ENCODE measurements at regions not wholly inside any gene's neighbourhood (a gene's known extent, or its start where the extent isn't known, plus 50 kb on each side); places are given as distances from the start of the nearest gene placed in this dataset.

DNA sequence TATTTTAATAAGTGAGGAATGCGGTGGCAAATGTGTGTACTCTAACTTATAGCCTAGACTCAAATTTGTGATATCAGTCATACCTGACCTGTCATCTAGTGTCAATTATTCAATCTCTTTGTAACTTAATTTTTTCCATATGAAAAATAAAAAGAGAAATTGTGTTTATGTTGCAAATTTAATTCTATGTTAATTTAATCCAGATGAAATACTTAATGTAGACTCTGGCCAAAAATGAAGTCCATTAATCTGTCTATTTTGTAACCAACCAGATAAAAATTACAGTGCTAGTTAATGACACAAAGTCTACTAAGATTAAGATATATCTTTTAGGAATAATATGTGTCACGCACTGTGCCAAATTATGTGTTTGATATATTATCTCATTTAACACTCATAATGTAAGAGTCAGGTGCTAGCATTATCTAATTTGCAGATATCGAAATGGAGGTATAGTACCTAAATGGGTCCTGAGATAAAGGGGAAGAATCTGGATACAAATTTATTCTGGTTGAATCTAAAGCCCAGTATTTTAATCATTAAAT, 712.1 kb downstream of the KCTD16 start:
- Histone ChIP-seq H3K9ac (ENCODE audit: low read depth, low read length) (no peak overlapping the region), H3K79me2 (ENCODE audit: insufficient read depth, low read length) (no peaks in the 10 kb centered on the region), H3K27me3 (ENCODE audit: insufficient read depth, low read length, poor library complexity) (no peaks in the 10 kb centered on the region), H3K27ac (ENCODE audit: low read length) (no peak overlapping the region), H3K4me1 (ENCODE audit: insufficient read depth, low read length) (no peaks in the 10 kb centered on the region), H3K4me2 (ENCODE audit: insufficient read depth, low read length) (no peak overlapping the region), H4K20me1 (ENCODE audit: insufficient read depth, low read length) (no peaks in the 10 kb centered on the region), H2AFZ (ENCODE audit: low read depth, low read length) (no peak overlapping the region), H3K9me3 (ENCODE audit: insufficient read depth, low read length, severe bottlenecking) (no peaks in the 10 kb centered on the region), H3K36me3 (ENCODE audit: insufficient read depth, low read length) (no peaks in the 10 kb centered on the region), H3K4me3 (ENCODE audit: low read depth in 1 of 2, low read length in 2 of 2) (no peak overlapping the region)
- no peak for TF ChIP-seq EZH2 (IDR thresholded peaks at IDR 0.05; ENCODE audit: borderline replicate concordance, low read depth, low read length, severe bottlenecking)
- TF ChIP-seq, protein P1, sequence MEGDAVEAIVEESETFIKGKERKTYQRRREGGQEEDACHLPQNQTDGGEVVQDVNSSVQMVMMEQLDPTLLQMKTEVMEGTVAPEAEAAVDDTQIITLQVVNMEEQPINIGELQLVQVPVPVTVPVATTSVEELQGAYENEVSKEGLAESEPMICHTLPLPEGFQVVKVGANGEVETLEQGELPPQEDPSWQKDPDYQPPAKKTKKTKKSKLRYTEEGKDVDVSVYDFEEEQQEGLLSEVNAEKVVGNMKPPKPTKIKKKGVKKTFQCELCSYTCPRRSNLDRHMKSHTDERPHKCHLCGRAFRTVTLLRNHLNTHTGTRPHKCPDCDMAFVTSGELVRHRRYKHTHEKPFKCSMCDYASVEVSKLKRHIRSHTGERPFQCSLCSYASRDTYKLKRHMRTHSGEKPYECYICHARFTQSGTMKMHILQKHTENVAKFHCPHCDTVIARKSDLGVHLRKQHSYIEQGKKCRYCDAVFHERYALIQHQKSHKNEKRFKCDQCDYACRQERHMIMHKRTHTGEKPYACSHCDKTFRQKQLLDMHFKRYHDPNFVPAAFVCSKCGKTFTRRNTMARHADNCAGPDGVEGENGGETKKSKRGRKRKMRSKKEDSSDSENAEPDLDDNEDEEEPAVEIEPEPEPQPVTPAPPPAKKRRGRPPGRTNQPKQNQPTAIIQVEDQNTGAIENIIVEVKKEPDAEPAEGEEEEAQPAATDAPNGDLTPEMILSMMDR (IDR thresholded peaks at IDR 0.05; ENCODE audit: borderline replicate concordance, extremely low read depth, low read length, poor library complexity, severe bottlenecking): no peak
- DNase-seq: no peak
- ATAC-seq (ENCODE audit: insufficient read depth, low read depth): no peak

DNA sequence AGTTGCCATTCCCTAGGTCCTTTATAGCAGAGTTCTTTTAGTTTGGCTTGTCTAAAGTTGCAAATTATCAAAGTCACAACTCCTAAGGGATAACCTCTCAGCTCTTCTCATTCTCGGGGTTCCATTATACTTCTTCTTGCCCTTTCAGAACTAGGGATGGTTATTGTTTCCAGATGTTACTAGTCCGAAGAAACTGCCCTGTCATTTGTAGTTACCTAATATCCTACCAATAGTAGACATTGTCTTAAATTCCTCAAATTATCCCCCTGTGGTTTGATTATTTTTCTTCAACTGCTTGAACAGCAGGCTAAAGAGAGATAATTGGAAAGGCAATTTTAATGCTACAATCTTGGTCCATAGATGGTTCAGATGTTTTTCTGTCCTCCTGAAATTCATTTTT, 709.8 kb downstream of the KCTD16 start:
- no peaks in the 10 kb centered on the region for H3K27me3 ChIP-seq (ENCODE audit: insufficient read depth, low read length, poor library complexity)
- H3K4me1 ChIP-seq (ENCODE audit: insufficient read depth, low read length): no peaks in the 10 kb centered on the region
- no peaks in the 10 kb centered on the region for H3K79me2 ChIP-seq (ENCODE audit: insufficient read depth, low read length)
- H3K27ac ChIP-seq (ENCODE audit: low read length): no peak overlapping the region
- H3K9me3 ChIP-seq (ENCODE audit: insufficient read depth, low read length, severe bottlenecking): no peaks in the 10 kb centered on the region
- no peak overlapping the region for H3K4me2 ChIP-seq (ENCODE audit: insufficient read depth, low read length)
- no peaks in the 10 kb centered on the region for H3K36me3 ChIP-seq (ENCODE audit: insufficient read depth, low read length)
- TF ChIP-seq EZH2 (IDR thresholded peaks at IDR 0.05; ENCODE audit: borderline replicate concordance, low read depth, low read length, severe bottlenecking): no peak
- TF ChIP-seq, protein P1 (IDR thresholded peaks at IDR 0.05; ENCODE audit: borderline replicate concordance, extremely low read depth, low read length, poor library complexity, severe bottlenecking): no peak
- H3K9ac ChIP-seq (ENCODE audit: low read depth, low read length): no peak overlapping the region
- no peaks in the 10 kb centered on the region for H4K20me1 ChIP-seq (ENCODE audit: insufficient read depth, low read length)
- no peak for DNase-seq
- H3K4me3 ChIP-seq (ENCODE audit: low read depth in 1 of 2, low read length in 2 of 2): no peak overlapping the region
- H2AFZ ChIP-seq (ENCODE audit: low read depth, low read length): no peak overlapping the region
- no peak for ATAC-seq (ENCODE audit: insufficient read depth, low read depth)

DNA sequence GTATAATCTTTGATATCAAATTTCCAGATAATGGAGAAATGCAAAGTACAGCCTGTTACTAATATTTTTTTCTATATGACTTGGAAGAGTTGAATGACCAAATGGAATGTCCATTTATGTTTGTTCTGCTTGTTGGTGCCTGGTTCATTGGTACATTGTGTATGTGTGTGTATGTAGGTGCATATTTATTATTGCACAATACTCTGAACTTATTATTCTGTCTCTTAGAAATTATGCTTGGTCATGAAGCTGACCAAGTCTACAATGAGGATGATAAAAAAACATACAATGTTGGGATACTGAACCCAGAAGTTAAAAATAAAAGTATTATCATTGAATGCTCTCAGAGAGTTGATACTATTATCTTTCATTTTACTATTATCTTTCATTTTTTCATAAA, 706.3 kb downstream of the KCTD16 start:
- ATAC-seq (ENCODE audit: insufficient read depth, low read depth): no peak
- no peaks in the 10 kb centered on the region for H3K27me3 ChIP-seq (ENCODE audit: insufficient read depth, low read length, poor library complexity)
- H3K4me1 ChIP-seq (ENCODE audit: insufficient read depth, low read length): no peaks in the 10 kb centered on the region
- no peak overlapping the region for H3K27ac ChIP-seq (ENCODE audit: low read length)
- H3K4me3 ChIP-seq (ENCODE audit: low read depth in 1 of 2, low read length in 2 of 2): no peak overlapping the region
- no peak overlapping the region for H3K9ac ChIP-seq (ENCODE audit: low read depth, low read length)
- H3K36me3 ChIP-seq (ENCODE audit: insufficient read depth, low read length): no peaks in the 10 kb centered on the region
- H3K4me2 ChIP-seq (ENCODE audit: insufficient read depth, low read length): no peak overlapping the region
- no peaks in the 10 kb centered on the region for H4K20me1 ChIP-seq (ENCODE audit: insufficient read depth, low read length)
- no peaks in the 10 kb centered on the region for H3K79me2 ChIP-seq (ENCODE audit: insufficient read depth, low read length)
- no peak for TF ChIP-seq EZH2 (IDR thresholded peaks at IDR 0.05; ENCODE audit: borderline replicate concordance, low read depth, low read length, severe bottlenecking)
- TF ChIP-seq, protein P1 (IDR thresholded peaks at IDR 0.05; ENCODE audit: borderline replicate concordance, extremely low read depth, low read length, poor library complexity, severe bottlenecking): no peak
- no peak overlapping the region for H2AFZ ChIP-seq (ENCODE audit: low read depth, low read length)
- H3K9me3 ChIP-seq (ENCODE audit: insufficient read depth, low read length, severe bottlenecking): no peaks in the 10 kb centered on the region
- DNase-seq: no peak

DNA sequence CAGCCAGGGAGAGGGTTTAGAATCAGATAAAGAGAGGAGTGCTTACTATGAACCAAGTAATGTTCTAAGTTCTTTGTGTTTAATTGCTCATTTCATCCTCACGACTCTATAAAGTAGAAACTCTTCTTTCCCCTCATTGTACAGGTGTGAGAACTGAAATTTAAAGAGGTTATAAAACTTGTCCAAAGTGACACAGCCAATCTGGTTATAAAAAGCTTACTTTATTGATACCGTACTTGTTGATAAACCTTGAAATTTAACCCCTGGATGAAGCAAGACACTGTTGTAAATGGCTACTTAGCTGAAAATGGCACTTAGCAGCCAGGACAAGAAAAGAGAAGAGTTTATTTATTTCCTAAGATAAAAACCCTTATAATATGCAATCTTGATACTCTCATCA, 702.4 kb downstream of the KCTD16 start:
- Histone ChIP-seq H3K27ac (ENCODE audit: low read length) (no peak overlapping the region), H4K20me1 (ENCODE audit: insufficient read depth, low read length) (no peaks in the 10 kb centered on the region), H3K9me3 (ENCODE audit: insufficient read depth, low read length, severe bottlenecking) (no peaks in the 10 kb centered on the region), H3K4me1 (ENCODE audit: insufficient read depth, low read length) (no peaks in the 10 kb centered on the region), H3K27me3 (ENCODE audit: insufficient read depth, low read length, poor library complexity) (no peaks in the 10 kb centered on the region), H3K4me2 (ENCODE audit: insufficient read depth, low read length) (no peak overlapping the region), H3K36me3 (ENCODE audit: insufficient read depth, low read length) (no peaks in the 10 kb centered on the region), H3K79me2 (ENCODE audit: insufficient read depth, low read length) (no peaks in the 10 kb centered on the region), H3K4me3 (ENCODE audit: low read depth in 1 of 2, low read length in 2 of 2) (no peak overlapping the region), H2AFZ (ENCODE audit: low read depth, low read length) (no peak overlapping the region), H3K9ac (ENCODE audit: low read depth, low read length) (no peak overlapping the region)
- no peak for TF ChIP-seq EZH2 (IDR thresholded peaks at IDR 0.05; ENCODE audit: borderline replicate concordance, low read depth, low read length, severe bottlenecking)
- TF ChIP-seq, protein P1 (IDR thresholded peaks at IDR 0.05; ENCODE audit: borderline replicate concordance, extremely low read depth, low read length, poor library complexity, severe bottlenecking): no peak
- ATAC-seq (ENCODE audit: insufficient read depth, low read depth) (no peak), DNase-seq (no peak)
